Liver (tissue), 3 donors: ENCODE measurements at regions not wholly inside any gene's neighbourhood (a gene's known extent, or its start where the extent isn't known, plus 50 kb on each side); places are given as distances from the start of the nearest gene placed in this dataset.

Experiments
- TF ChIP-seq, protein P1 (sequence below): IDR thresholded peaks from 2 replicates; pipeline ENCODE4 v1.6.1; 2016; ENCODE audit warnings: antibody characterized with exemption, mild to moderate bottlenecking
- TF ChIP-seq, protein P2 (sequence below): fragments of 150-350 bp; IDR thresholded peaks from 2 replicates; pipeline ENCODE4 v1.5.1; 2017; ENCODE audit warnings: improper control_type of control experiment, low read depth, low read length; ENCODE audit not compliant: missing input control
- TF ChIP-seq, protein P3 (sequence below): IDR thresholded peaks from 2 replicates; pipeline ENCODE4 v1.6.1; 2016; ENCODE audit warnings: antibody characterized with exemption
- donor health status: healthy.
- donor health status: healthy.

GRCh38 chr17:12348476-12348875 is 317.2 kb upstream of the MYOCD start:
- TF ChIP-seq, protein P1, sequence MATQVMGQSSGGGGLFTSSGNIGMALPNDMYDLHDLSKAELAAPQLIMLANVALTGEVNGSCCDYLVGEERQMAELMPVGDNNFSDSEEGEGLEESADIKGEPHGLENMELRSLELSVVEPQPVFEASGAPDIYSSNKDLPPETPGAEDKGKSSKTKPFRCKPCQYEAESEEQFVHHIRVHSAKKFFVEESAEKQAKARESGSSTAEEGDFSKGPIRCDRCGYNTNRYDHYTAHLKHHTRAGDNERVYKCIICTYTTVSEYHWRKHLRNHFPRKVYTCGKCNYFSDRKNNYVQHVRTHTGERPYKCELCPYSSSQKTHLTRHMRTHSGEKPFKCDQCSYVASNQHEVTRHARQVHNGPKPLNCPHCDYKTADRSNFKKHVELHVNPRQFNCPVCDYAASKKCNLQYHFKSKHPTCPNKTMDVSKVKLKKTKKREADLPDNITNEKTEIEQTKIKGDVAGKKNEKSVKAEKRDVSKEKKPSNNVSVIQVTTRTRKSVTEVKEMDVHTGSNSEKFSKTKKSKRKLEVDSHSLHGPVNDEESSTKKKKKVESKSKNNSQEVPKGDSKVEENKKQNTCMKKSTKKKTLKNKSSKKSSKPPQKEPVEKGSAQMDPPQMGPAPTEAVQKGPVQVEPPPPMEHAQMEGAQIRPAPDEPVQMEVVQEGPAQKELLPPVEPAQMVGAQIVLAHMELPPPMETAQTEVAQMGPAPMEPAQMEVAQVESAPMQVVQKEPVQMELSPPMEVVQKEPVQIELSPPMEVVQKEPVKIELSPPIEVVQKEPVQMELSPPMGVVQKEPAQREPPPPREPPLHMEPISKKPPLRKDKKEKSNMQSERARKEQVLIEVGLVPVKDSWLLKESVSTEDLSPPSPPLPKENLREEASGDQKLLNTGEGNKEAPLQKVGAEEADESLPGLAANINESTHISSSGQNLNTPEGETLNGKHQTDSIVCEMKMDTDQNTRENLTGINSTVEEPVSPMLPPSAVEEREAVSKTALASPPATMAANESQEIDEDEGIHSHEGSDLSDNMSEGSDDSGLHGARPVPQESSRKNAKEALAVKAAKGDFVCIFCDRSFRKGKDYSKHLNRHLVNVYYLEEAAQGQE, result no peak
- TF ChIP-seq, protein P2, sequence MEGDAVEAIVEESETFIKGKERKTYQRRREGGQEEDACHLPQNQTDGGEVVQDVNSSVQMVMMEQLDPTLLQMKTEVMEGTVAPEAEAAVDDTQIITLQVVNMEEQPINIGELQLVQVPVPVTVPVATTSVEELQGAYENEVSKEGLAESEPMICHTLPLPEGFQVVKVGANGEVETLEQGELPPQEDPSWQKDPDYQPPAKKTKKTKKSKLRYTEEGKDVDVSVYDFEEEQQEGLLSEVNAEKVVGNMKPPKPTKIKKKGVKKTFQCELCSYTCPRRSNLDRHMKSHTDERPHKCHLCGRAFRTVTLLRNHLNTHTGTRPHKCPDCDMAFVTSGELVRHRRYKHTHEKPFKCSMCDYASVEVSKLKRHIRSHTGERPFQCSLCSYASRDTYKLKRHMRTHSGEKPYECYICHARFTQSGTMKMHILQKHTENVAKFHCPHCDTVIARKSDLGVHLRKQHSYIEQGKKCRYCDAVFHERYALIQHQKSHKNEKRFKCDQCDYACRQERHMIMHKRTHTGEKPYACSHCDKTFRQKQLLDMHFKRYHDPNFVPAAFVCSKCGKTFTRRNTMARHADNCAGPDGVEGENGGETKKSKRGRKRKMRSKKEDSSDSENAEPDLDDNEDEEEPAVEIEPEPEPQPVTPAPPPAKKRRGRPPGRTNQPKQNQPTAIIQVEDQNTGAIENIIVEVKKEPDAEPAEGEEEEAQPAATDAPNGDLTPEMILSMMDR, result no peak
- TF ChIP-seq, protein P3, sequence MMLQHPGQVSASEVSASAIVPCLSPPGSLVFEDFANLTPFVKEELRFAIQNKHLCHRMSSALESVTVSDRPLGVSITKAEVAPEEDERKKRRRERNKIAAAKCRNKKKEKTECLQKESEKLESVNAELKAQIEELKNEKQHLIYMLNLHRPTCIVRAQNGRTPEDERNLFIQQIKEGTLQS, result no peak
